Ectodermal cell (in vitro differentiated cells): ENCODE measurements at regions not wholly inside any gene's neighbourhood (a gene's known extent, or its start where the extent isn't known, plus 50 kb on each side); places are given as distances from the start of the nearest gene placed in this dataset.

Source experiments
- H3K27ac ChIP-seq: 2 replicates; pipeline ENCODE4 v1.7.0; 2013; ENCODE audit warnings: mild to moderate bottlenecking, low read depth, low read length; ENCODE audit not compliant: insufficient read depth, poor library complexity, severe bottlenecking
- H3K27me3 ChIP-seq: 2 replicates; pipeline ENCODE4 v1.7.0; 2013; ENCODE audit warnings: mild to moderate bottlenecking, low read length; ENCODE audit not compliant: insufficient read depth, control insufficient read depth, poor library complexity, severe bottlenecking
- H3K36me3 ChIP-seq: one replicate; pipeline ENCODE4 v1.7.0; 2013; ENCODE audit warnings: low read length; ENCODE audit not compliant: control insufficient read depth, insufficient read depth
- H3K4me1 ChIP-seq: one replicate; pipeline ENCODE4 v1.7.0; 2013; ENCODE audit warnings: low read length; ENCODE audit not compliant: control insufficient read depth, insufficient read depth
- H3K4me3 ChIP-seq: 2 replicates; pipeline ENCODE4 v1.7.0; 2013; ENCODE audit warnings: low read depth, low read length, control low read depth; ENCODE audit not compliant: insufficient read depth
- H3K9me3 ChIP-seq: 2 replicates; pipeline ENCODE4 v1.7.0; 2013; ENCODE audit warnings: mild to moderate bottlenecking, low read length, moderate library complexity; ENCODE audit not compliant: control insufficient read depth
- WGBS, 2 experiments: methylation state at CpG; one replicate each; pipeline ENCODE4 v1.1.7; 2013; ENCODE audit warnings: missing lambda C conversion rate in 2 of 2; 5-methylcytosine and 5-hydroxymethylcytosine counted together

DNA sequence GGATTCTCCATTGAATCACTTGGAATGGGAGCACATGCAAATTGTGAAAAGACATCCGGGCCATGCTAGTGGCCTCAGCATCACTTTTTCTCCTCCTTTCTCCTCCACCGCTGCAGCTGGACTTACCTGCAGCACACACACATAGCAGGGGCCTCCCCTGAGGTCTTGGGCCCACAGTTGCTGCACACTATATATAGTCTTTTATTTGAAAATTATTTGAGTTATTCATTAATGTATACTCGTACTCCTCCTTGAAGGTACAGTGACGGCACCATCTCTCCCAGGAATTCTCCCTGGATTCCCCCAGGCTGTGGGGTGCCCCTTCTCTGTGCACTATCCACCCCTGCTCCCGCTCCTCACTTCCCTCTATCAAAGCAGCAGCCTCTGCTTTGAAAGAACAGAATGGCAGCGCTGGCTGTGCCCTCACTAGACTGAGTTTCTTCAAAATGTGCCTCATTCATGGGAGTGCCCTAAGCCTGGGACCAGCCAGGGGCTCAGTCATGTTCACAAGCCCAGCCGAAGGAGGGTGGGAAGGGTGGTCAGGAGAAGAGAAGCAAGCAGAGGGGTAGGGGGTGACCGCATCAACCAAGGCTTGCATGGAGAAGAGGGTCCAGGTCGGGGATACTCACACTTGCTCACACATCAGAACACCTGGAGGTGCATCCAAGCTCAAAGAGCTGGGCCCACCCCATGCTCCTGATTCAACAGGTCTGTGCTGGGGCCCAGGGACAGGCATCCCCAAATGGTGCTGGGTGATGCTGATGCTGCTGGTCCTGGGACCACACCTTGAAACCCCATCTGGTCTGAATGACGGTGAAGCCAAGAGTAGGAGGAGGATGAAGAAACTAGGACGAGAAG, 156.2 kb upstream of the ZMIZ1 start:
- H3K9me3 ChIP-seq = no peaks in the 10 kb centered on the region
- no peaks in the 10 kb centered on the region for H3K36me3 ChIP-seq
- WGBS, 2 experiments = 74 to 77% methylated on average over 11 of the region's 11 CpGs
- H3K27me3 ChIP-seq = peaks cover 4% of the 10 kb centered on the region
- H3K27ac ChIP-seq = no peak overlapping the region
- H3K4me3 ChIP-seq = no peak overlapping the region
- peaks cover 59% of the 10 kb centered on the region for H3K4me1 ChIP-seq

DNA sequence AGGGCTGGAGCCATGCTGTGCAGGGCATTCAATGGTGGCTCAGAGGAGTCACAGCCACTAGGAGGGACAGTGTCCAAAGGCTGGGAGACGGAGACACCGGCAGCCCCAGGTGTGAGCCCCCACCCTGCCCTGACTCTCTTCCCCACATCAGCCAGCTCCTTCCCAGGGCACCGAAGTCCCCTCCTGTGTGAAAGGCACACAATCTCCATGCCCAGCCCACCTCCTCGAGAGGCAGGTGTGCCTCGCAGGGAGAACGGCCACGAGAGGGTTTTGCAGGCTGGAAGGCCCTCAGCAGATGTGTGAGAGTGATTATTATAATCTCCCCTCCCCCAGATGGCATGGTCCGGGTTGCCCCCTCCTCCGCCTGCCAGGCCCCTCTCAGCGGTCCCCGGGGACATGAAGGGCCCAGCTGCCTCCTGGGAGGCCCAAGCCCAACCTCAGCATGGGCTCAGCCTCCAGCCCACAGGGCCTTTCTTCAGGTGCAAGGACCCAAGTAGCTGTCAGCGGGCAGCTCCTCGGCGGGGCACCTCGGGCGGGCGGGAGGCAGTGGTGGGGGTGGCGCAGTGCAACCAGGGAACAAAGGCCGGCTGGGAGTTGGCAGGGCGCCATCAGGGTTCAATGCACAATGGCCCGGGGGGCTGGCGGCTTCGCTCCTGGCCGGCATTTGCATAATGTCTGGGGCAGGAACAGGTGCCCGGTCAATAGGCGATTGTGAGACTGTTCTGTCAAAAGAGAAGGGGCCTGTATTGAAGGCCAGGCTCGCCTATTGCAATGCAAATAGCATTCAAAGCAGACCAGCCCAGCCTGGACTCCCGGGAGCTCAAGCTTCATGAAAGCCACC, 155.3 kb upstream of the ZMIZ1 start:
- H3K4me3 ChIP-seq = no peak overlapping the region
- 11 to 13% methylated on average over 27 to 28 of the region's 28 CpGs for WGBS, 2 experiments
- peaks cover 4% of the 10 kb centered on the region for H3K27me3 ChIP-seq
- H3K36me3 ChIP-seq = no peaks in the 10 kb centered on the region
- peaks cover 51% of the 10 kb centered on the region for H3K4me1 ChIP-seq
- no peak overlapping the region for H3K27ac ChIP-seq
- no peaks in the 10 kb centered on the region for H3K9me3 ChIP-seq

DNA sequence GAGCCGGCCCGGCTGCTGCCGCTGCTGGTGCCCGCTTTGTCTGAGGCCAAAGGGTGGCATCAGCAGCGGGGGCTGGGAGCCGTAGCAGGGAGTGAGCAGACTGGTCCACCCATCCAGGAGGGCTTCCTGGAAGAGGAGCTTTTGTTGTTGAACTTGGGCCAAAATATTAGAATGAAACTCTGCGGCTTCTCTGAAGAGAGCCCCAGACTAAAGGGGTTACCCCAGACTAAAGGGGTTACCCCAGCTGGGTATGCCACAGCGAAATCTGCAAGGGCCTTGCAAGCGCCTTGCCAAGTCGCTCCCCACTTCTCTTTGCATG, 154.7 kb upstream of the ZMIZ1 start:
- peaks cover 4% of the 10 kb centered on the region for H3K27me3 ChIP-seq
- H3K4me1 ChIP-seq = peaks cover 46% of the 10 kb centered on the region
- H3K36me3 ChIP-seq = no peaks in the 10 kb centered on the region
- no peak overlapping the region for H3K27ac ChIP-seq
- H3K4me3 ChIP-seq = no peak overlapping the region
- WGBS, 2 experiments = 27 to 28% methylated on average over 10 of the region's 10 CpGs
- H3K9me3 ChIP-seq = no peaks in the 10 kb centered on the region

DNA sequence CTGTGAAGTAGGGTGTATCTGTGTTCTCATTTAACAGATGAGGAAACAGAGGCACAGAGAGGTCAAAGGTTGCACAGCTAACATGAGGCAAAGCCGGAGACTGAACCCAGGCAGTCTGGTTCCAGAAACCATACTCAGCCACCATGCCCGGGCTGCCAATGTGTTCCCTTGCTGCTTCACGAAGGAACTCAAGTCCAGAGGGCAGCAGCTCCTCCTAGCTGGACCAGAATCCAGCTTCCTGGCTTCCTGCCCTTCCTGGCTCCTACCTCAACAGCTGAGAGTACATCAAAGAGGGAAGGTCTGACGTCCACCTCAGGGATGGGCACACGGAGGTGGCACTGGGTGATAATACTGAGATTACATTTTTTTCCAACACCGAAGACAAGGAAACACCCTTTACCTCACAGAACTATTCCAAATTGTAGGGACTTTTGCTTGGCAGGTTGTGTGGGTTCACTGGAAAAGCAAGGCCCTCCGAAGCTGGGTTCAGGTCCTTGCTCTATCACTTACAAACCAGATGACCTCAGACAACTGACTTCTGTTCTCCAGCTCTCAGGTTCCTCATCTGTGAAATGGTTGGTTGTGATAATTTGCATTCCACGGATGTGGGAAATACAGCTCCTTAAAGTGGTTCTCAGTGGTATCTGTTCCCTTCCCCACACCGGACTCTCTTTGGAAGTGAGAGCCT, 154.1 kb upstream of the ZMIZ1 start:
- Histone ChIP-seq H3K9me3 (no peaks in the 10 kb centered on the region), H3K4me3 (no peak overlapping the region), H3K27ac (no peak overlapping the region), H3K27me3 (peaks cover 4% of the 10 kb centered on the region), H3K4me1 (peaks cover 39% of the 10 kb centered on the region), H3K36me3 (no peaks in the 10 kb centered on the region)
- WGBS, 2 experiments = 80 to 84% methylated on average over 8 to 9 of the region's 9 CpGs

DNA sequence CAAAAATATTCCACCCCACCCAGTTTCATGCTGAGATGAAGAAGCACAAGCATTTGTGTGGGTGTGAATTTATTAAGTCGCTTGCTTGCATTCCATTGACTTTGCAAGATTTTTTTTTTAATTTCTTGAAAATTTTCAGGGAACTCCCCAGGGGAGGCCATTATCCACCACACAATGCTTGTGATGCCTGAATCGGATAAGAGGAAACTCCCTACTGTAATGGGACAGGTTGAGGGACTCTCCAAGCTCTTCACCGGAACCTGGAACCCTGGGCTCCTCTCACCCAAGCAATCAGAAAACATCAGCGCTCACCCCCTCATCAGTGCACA, 153.6 kb upstream of the ZMIZ1 start:
- Histone ChIP-seq H3K27me3 (peaks cover 4% of the 10 kb centered on the region), H3K4me1 (peaks cover 39% of the 10 kb centered on the region), H3K4me3 (no peak overlapping the region), H3K36me3 (no peaks in the 10 kb centered on the region), H3K9me3 (no peaks in the 10 kb centered on the region), H3K27ac (no peak overlapping the region)
- 72 to 81% methylated on average over 4 of the region's 4 CpGs for WGBS, 2 experiments

DNA sequence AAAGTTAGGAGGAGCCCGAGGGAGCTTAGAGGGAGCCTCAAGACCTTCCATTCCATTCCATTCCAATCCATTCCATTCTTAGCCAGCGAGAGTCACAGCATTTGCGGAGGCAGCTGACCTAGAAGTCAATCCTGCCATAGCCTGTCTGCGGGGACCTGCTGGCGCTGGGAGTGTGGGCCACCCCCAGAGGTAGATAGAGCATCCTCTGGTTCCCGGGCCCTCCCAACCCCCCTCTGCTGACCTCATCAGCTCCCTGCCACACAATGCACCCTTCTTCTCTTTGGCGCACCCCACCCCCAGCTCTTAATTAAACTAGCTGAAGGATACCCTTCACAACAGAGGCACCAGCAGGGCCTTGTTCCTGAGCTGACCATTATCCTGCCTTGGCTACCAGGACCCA, 152.5 kb upstream of the ZMIZ1 start:
- H3K27me3 ChIP-seq = peaks cover 4% of the 10 kb centered on the region
- peaks cover 39% of the 10 kb centered on the region for H3K4me1 ChIP-seq
- H3K27ac ChIP-seq = no peak overlapping the region
- no peak overlapping the region for H3K4me3 ChIP-seq
- WGBS, 2 experiments = 73 to 78% methylated on average over 7 of the region's 7 CpGs
- H3K36me3 ChIP-seq = no peaks in the 10 kb centered on the region
- H3K9me3 ChIP-seq = no peaks in the 10 kb centered on the region

DNA sequence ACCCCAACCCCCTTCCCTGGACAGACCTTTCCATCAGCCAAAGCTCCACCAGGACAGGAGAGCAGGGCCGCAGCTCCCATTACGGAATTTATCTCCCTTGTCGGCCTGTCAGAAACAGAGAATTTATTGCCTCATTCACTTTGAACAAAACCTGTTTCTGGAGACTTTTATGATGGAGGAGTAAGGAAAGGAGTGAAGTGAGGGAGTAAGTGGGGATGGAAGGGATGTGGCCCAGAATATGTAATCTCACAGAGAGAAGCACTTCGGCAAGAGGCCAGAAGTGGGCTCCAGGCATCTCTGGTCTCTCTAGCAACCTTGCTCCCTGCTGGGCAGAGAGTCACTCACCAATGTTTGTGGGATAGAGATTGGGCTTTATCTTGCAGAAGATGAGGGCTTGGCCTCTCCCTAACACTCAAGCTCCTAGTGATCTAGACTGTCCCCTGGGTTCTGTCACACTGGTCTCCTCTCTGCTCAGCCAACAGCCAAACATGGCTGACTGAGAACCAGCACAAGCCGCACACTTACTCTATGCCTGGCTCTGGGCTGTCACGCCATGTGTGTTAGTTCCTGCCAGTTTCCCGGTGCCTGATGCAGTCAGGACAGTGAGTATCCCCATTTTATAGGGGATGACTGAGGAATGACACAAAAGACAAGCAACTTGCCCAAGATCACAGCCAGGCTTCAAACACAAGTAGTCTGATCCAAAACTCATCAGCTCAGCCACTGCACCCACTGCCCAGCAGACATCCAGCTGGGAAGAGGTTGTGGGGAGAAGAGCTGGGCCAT, 149.4 kb upstream of the ZMIZ1 start:
- Histone ChIP-seq H3K4me1 (peaks cover 37% of the 10 kb centered on the region), H3K36me3 (no peaks in the 10 kb centered on the region), H3K9me3 (no peaks in the 10 kb centered on the region), H3K27me3 (no peaks in the 10 kb centered on the region), H3K27ac (no peak overlapping the region), H3K4me3 (no peak overlapping the region)
- WGBS, 2 experiments = 88 to 89% methylated on average over 7 of the region's 7 CpGs

DNA sequence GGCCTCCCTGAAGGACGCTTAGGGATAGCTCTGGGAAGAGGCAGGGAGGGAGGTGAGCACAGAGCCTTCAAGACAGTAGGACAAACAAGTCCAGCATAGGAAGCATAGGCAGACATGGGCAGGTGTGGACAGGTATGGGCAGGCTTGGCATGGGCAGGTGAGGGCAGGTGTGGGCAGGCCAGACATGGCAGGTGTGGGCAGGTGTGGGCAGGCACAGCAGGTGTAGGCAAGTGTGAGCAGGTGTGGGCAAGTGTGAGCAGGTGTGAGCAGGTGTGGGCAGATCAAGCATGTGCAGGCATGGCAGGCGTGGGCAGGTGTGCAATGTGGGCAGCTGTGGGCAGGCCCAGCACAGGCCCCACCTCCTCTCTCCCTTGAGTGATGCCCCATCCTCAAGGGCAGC, 148.8 kb upstream of the ZMIZ1 start:
- Histone ChIP-seq H3K36me3 (no peaks in the 10 kb centered on the region), H3K4me3 (no peak overlapping the region), H3K4me1 (peaks cover 34% of the 10 kb centered on the region), H3K27me3 (no peaks in the 10 kb centered on the region), H3K27ac (no peak overlapping the region), H3K9me3 (no peaks in the 10 kb centered on the region)
- 94 to 99% methylated on average over 2 of the region's 2 CpGs for WGBS, 2 experiments

DNA sequence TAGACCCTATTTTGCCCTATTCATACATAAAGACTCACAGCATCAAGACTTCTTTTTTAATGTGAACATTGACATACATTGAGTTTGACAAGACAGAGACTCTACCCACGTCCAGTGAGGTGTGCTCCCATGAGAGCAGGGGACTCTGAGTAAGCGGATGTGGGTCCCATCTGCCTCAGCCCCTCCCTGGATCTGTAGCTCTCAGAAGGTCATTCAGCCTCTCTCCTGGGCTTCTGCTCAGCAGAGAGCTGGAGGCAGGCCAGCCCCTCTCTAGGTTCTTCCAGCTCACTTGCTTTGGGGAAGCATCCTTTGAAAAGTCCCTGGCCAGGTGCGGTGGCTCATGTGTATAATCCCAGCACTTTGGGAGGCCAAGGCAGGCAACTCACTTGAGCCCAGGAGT, 146.9 kb upstream of the ZMIZ1 start:
- 92 to 96% methylated on average over 3 of the region's 3 CpGs for WGBS, 2 experiments
- Histone ChIP-seq H3K4me1 (peaks cover 16% of the 10 kb centered on the region), H3K27me3 (no peaks in the 10 kb centered on the region), H3K4me3 (no peak overlapping the region), H3K36me3 (no peaks in the 10 kb centered on the region), H3K27ac (no peak overlapping the region), H3K9me3 (no peaks in the 10 kb centered on the region)
